GM18498 (cell line): ENCODE measurements at regions not wholly inside any gene's neighbourhood (a gene's known extent, or its start where the extent isn't known, plus 50 kb on each side); places are given as distances from the start of the nearest gene placed in this dataset.

Experiments used
- ATAC-seq: cut with Tn5 transposase; IDR thresholded peaks from one replicate; pipeline ENCODE4 v1.9.1; 2021; ENCODE audit warnings: mild to moderate bottlenecking, moderate library complexity; ENCODE audit not compliant: unreplicated experiment

GRCh38 chr2:3138621-3139020 lies 239.0 kb downstream of the EIPR1 start:
- no peak for ATAC-seq

- ATAC-seq: no peak
Measured at GRCh38 chr2:3137651-3138300, 239.8 kb downstream of the EIPR1 start.

- no peak for ATAC-seq
Measured at GRCh38 chr2:3135676-3136075, 241.9 kb downstream of the EIPR1 start.

GRCh38 chr2:3134026-3134571 lies 243.5 kb downstream of the EIPR1 start:
- no peak for ATAC-seq

GRCh38 chr2:3132966-3133365 lies 244.7 kb downstream of the EIPR1 start:
- ATAC-seq: no peak

GRCh38 chr2:3132466-3132865 lies 245.2 kb downstream of the EIPR1 start:
- ATAC-seq: no peak

GRCh38 chr2:3131636-3132326 lies 245.8 kb downstream of the EIPR1 start:
- no peak for ATAC-seq

- no peak for ATAC-seq
Measured at GRCh38 chr2:3130889-3131635, 246.6 kb downstream of the EIPR1 start.

- ATAC-seq: no peak
Measured at GRCh38 chr2:3130444-3130843, 247.2 kb downstream of the EIPR1 start.

GRCh38 chr2:3129867-3130266 lies 247.8 kb downstream of the EIPR1 start:
- ATAC-seq: no peak

GRCh38 chr2:3128786-3129185 lies 248.8 kb downstream of the EIPR1 start:
- ATAC-seq: no peak

- no peak for ATAC-seq
Measured at GRCh38 chr2:3127710-3128109, 249.9 kb downstream of the EIPR1 start.

GRCh38 chr2:3126911-3127621 lies 250.6 kb downstream of the EIPR1 start:
- no peak for ATAC-seq

- no peak for ATAC-seq
Measured at GRCh38 chr2:3126171-3126910, 251.3 kb downstream of the EIPR1 start.

GRCh38 chr2:3125761-3126130 lies 251.9 kb downstream of the EIPR1 start:
- no peak for ATAC-seq

GRCh38 chr2:3125001-3125760 lies 252.4 kb downstream of the EIPR1 start:
- ATAC-seq: no peak

GRCh38 chr2:3122525-3122924 lies 255.1 kb downstream of the EIPR1 start:
- no peak for ATAC-seq

GRCh38 chr2:3121601-3122000 lies 256.0 kb downstream of the EIPR1 start:
- ATAC-seq: no peak

GRCh38 chr2:3117650-3118216 lies 259.9 kb downstream of the EIPR1 start:
- no peak for ATAC-seq
